ENCODE measurements at regions not wholly inside any gene's neighbourhood (a gene's known extent, or its start where the extent isn't known, plus 50 kb on each side); places are given as distances from the start of the nearest gene placed in this dataset.

DNA sequence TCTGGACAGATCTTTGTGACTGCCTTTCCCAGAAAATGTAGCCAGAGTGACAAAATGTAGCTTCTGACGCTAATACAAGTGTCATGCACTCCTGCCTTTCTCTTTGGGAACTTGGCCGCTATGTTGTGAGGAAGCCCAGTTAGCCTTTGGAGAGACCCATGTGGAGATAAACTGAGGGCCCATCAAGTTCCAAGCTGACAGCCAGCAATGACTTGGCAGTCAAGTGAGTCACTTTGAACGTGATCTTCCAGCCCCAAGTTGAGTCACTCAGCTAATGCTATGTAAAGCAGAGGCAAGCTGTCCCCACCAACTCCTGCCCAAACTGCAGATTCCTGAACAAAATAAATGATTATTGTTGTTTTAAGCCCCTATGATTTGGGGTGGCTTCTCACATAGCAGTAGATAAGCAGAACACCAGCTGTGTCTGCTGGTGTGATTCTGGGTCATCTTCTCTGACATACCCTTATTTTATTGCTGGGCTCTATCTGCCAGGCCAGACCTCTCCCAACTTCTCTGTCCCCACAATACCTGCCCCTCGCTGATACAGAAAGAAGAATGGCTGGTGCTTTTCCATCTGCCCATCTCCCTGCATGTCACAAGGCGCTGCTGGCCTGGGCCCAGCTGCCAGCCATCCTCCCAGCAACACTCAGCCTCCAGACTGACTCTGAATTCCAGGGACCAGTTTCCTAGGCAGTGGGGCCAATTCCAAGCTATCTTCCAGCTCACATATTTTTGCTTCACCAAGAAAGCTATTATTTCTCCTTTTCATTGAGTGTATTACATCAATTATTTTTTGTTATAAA lies 274.8 kb downstream of the LRFN2 start:
- TF ChIP-seq, protein P1, sequence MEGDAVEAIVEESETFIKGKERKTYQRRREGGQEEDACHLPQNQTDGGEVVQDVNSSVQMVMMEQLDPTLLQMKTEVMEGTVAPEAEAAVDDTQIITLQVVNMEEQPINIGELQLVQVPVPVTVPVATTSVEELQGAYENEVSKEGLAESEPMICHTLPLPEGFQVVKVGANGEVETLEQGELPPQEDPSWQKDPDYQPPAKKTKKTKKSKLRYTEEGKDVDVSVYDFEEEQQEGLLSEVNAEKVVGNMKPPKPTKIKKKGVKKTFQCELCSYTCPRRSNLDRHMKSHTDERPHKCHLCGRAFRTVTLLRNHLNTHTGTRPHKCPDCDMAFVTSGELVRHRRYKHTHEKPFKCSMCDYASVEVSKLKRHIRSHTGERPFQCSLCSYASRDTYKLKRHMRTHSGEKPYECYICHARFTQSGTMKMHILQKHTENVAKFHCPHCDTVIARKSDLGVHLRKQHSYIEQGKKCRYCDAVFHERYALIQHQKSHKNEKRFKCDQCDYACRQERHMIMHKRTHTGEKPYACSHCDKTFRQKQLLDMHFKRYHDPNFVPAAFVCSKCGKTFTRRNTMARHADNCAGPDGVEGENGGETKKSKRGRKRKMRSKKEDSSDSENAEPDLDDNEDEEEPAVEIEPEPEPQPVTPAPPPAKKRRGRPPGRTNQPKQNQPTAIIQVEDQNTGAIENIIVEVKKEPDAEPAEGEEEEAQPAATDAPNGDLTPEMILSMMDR (IDR thresholded peaks at IDR 0.05; ENCODE audit: insufficient read depth, low read length, poor library complexity, severe bottlenecking): no peak
- no peak for DNase-seq (ENCODE audit: extremely low read depth, insufficient read length)
- no peak overlapping the region for H3K4me3 ChIP-seq (replicated peaks; ENCODE audit: low read depth, low read length)
- H3K36me3 ChIP-seq (ENCODE audit: control insufficient read depth, insufficient read depth, low read length): no peaks in the 10 kb centered on the region
- H3K27me3 ChIP-seq (replicated peaks; ENCODE audit: control insufficient read depth, insufficient read depth, low read length): no peaks in the 10 kb centered on the region; the same call in 1 of the 2 replicates

DNA sequence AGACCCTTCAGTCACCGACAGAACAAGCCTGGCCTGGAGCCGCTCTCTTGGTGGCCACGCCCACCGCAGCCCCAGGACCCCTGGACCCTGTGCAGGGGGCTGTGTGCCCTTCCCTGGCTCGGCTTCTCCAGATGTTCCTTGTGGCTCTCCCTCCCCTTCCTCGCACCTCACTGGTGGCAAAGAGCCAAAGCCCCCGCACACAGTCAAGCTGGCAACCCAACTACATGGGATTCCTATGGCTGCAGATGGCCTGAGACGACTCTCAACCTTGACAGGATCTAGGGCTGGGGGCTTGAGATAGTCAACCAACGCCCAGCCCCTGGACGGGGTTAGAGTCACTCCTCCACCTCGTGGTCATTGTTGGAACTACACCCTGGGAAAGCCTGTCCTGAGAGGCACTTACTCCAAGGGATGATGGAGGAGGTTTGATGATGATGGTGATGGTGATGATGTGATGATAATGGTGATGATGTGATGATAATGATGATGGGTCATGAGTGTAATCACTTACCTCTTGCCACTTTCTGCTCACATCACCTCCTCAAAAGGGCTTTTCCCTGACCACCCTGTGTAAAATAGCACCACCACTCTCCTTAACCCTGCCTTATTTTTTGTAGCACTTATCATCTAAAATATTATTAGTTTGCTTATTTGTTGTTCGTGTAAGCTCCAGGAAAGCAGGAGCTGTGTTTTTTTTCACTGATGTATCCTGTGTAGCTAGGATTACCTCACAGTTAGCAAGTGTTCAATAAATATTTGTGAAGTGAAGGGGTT lies 278.4 kb downstream of the LRFN2 start:
- no peak overlapping the region for H3K4me3 ChIP-seq (replicated peaks; ENCODE audit: low read depth, low read length)
- no peaks in the 10 kb centered on the region for H3K36me3 ChIP-seq (ENCODE audit: control insufficient read depth, insufficient read depth, low read length)
- TF ChIP-seq, protein P1 (IDR thresholded peaks at IDR 0.05; ENCODE audit: insufficient read depth, low read length, poor library complexity, severe bottlenecking): peak; percentile 86
- peaks cover 4% of the 10 kb centered on the region for H3K27me3 ChIP-seq (replicated peaks; ENCODE audit: control insufficient read depth, insufficient read depth, low read length)
- DNase-seq (ENCODE audit: extremely low read depth, insufficient read length): peak; percentile 9

GRCh38 chr6:40307712-40308111 lies 279.5 kb downstream of the LRFN2 start:
- peaks cover 4% of the 10 kb centered on the region for H3K27me3 ChIP-seq (replicated peaks; ENCODE audit: control insufficient read depth, insufficient read depth, low read length)
- TF ChIP-seq, protein P1 (IDR thresholded peaks at IDR 0.05; ENCODE audit: insufficient read depth, low read length, poor library complexity, severe bottlenecking): no peak
- no peak overlapping the region for H3K4me3 ChIP-seq (replicated peaks; ENCODE audit: low read depth, low read length)
- H3K36me3 ChIP-seq (ENCODE audit: control insufficient read depth, insufficient read depth, low read length): no peaks in the 10 kb centered on the region
- no peak for DNase-seq (ENCODE audit: extremely low read depth, insufficient read length)

- TF ChIP-seq, protein P1 (IDR thresholded peaks at IDR 0.05; ENCODE audit: insufficient read depth, low read length, poor library complexity, severe bottlenecking): no peak
- peaks cover 4% of the 10 kb centered on the region for H3K27me3 ChIP-seq (replicated peaks; ENCODE audit: control insufficient read depth, insufficient read depth, low read length)
- no peak for DNase-seq (ENCODE audit: extremely low read depth, insufficient read length)
- no peaks in the 10 kb centered on the region for H3K36me3 ChIP-seq (ENCODE audit: control insufficient read depth, insufficient read depth, low read length)
- no peak overlapping the region for H3K4me3 ChIP-seq (replicated peaks; ENCODE audit: low read depth, low read length)
These were observed 284.2 kb downstream of the LRFN2 start for GRCh38 chr6:40302856-40303454.

DNA sequence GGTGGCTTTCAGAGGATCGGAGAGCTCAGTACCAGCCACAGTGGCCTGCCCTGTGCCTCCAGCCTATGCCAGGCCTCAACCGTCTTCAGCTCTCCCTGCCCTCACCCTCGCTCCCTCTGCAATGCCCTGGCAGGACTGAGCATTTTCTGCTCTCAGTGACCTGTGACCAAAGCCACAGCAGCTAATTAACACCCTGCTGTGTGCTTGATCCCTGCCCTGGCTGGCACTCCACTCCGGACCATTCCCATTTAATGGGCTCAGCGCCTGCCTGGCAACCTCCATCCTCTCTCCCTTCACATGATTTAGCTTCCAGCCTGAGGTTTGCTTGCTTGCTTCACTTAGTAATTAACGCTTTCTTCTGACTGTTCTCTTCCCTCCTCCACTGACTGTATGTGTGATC lies 287.5 kb downstream of the LRFN2 start:
- Histone ChIP-seq H3K4me3 (replicated peaks; ENCODE audit: low read depth, low read length) (no peak overlapping the region), H3K27me3 (replicated peaks; ENCODE audit: control insufficient read depth, insufficient read depth, low read length) (no peaks in the 10 kb centered on the region; the same call in 1 of the 2 replicates), H3K36me3 (ENCODE audit: control insufficient read depth, insufficient read depth, low read length) (no peaks in the 10 kb centered on the region)
- no peak for DNase-seq (ENCODE audit: extremely low read depth, insufficient read length)
- TF ChIP-seq, protein P1 (IDR thresholded peaks at IDR 0.05; ENCODE audit: insufficient read depth, low read length, poor library complexity, severe bottlenecking): no peak
